Tibial nerve (tissue), 4 donors: ENCODE measurements at regions not wholly inside any gene's neighbourhood (a gene's known extent, or its start where the extent isn't known, plus 50 kb on each side); places are given as distances from the start of the nearest gene placed in this dataset.

Experiments
- DNase-seq, 2 donors: peaks; one replicate each; pipeline ENCODE4 v3.0.0-alpha.2; 2019; ENCODE audit warnings: low spot score in 2 of 2
- H3K27ac ChIP-seq, 4 donors: fragments of 200-600 bp; sonication (generic) in 3 of 4; one replicate each; pipeline ENCODE4 v1.5.1; 2017 to 2019; ENCODE audit warnings: mild to moderate bottlenecking in 1 of 4
- H3K27me3 ChIP-seq, 2 donors: fragments of 200-600 bp; sonication (generic) in 1 of 2; one replicate each; pipeline versions ENCODE4 v1.5.1 to v1.6.0; 2017 to 2019
- H3K36me3 ChIP-seq, 3 donors: fragments of 200-600 bp; sonication (generic); one replicate each; pipeline ENCODE4 v1.5.1; 2018 to 2019
- H3K4me1 ChIP-seq, 4 donors: fragments of 200-600 bp; sonication (generic) in 3 of 4; one replicate each; pipeline ENCODE4 v1.5.1; 2017 to 2019
- H3K4me3 ChIP-seq, 4 donors: fragments of 200-600 bp; sonication (generic) in 3 of 4; one replicate each; pipeline ENCODE4 v1.5.1; 2017 to 2019; ENCODE audit warnings: mild to moderate bottlenecking in 1 of 4, moderate library complexity in 1 of 4
- H3K9me3 ChIP-seq, 4 donors: fragments of 200-600 bp; sonication (generic) in 3 of 4; one replicate each; pipeline ENCODE4 v1.5.1; 2017 to 2019
- EP300 ChIP-seq, 2 donors: sonication (generic); formaldehyde crosslinking; IDR thresholded peaks; one replicate each; pipeline ENCODE4 v1.6.1; 2017; ENCODE audit warnings: antibody characterized with exemption in 2 of 2, mild to moderate bottlenecking in 1 of 2
- POLR2A ChIP-seq, 2 donors: fragments of 450-650 bp; IDR thresholded peaks; one replicate each; pipeline ENCODE4 v1.6.1; 2017; ENCODE audit warnings: antibody characterized with exemption in 2 of 2, mild to moderate bottlenecking in 2 of 2, moderate library complexity in 2 of 2
- WGBS, 2 donors: methylation state at CpG; one replicate each; pipeline ENCODE4 v1.1.5; 2018; 5-methylcytosine and 5-hydroxymethylcytosine counted together
- TF ChIP-seq, protein P1 (sequence below), 5 experiments: fragments of 200-600 bp in 3 of 5; fragments of 450-650 bp in 2 of 5; sonication (generic) in 3 of 5; IDR thresholded peaks; one replicate each; pipeline ENCODE4 v1.5.1; 2016 to 2019; ENCODE audit warnings: antibody characterized with exemption in 5 of 5, mild to moderate bottlenecking in 3 of 5, moderate library complexity in 2 of 5

DNA sequence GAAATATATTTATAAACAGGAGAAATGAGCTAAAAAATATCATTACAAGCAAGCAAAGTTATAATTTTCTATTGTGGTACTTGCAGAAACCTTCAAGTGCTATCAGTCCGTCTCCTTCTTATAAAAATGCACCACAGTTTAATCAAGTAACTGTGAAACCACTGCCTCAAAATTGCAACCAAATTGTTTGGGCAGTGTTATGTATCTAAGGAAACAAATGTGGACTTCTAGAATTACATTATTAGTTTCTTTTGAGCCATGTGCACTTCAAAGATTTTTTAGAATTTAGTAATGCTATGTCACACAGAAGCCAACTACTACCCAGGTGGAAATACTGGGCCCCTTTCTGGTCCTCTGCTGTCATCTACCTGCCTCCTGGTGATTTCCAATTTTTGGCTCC is 495.6 kb downstream of the NYAP2 start:
- no peak for DNase-seq
- Histone ChIP-seq H3K4me1 (peaks cover 0 to 9% (median 0%) of the 10 kb centered on the region in 4 donors), H3K36me3 (no peaks in the 10 kb centered on the region), H3K27ac (no peak overlapping the region), H3K27me3 (no peaks in the 10 kb centered on the region), H3K4me3 (no peak overlapping the region), H3K9me3 (no peaks in the 10 kb centered on the region)
- TF ChIP-seq EP300 (IDR thresholded peaks at IDR 0.05) (no peak), POLR2A (IDR thresholded peaks at IDR 0.05) (no peak)
- TF ChIP-seq, protein P1, sequence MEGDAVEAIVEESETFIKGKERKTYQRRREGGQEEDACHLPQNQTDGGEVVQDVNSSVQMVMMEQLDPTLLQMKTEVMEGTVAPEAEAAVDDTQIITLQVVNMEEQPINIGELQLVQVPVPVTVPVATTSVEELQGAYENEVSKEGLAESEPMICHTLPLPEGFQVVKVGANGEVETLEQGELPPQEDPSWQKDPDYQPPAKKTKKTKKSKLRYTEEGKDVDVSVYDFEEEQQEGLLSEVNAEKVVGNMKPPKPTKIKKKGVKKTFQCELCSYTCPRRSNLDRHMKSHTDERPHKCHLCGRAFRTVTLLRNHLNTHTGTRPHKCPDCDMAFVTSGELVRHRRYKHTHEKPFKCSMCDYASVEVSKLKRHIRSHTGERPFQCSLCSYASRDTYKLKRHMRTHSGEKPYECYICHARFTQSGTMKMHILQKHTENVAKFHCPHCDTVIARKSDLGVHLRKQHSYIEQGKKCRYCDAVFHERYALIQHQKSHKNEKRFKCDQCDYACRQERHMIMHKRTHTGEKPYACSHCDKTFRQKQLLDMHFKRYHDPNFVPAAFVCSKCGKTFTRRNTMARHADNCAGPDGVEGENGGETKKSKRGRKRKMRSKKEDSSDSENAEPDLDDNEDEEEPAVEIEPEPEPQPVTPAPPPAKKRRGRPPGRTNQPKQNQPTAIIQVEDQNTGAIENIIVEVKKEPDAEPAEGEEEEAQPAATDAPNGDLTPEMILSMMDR (IDR thresholded peaks at IDR 0.05): no peak
- WGBS, 2 donors: 62 to 64% methylated on average over 1 of the region's 1 CpG

- Histone ChIP-seq H3K36me3 (no peaks in the 10 kb centered on the region), H3K4me3 (no peak overlapping the region), H3K9me3 (no peaks in the 10 kb centered on the region), H3K27me3 (no peaks in the 10 kb centered on the region), H3K4me1 (peaks cover 0 to 9% (median 0%) of the 10 kb centered on the region in 4 donors), H3K27ac (no peak overlapping the region)
- WGBS, 2 donors: 38 to 43% methylated on average over 4 of the region's 4 CpGs
- TF ChIP-seq, protein P1 (IDR thresholded peaks at IDR 0.05): no peak
- TF ChIP-seq POLR2A (IDR thresholded peaks at IDR 0.05): no peak
- no peak for TF ChIP-seq EP300 (IDR thresholded peaks at IDR 0.05)
- DNase-seq: no peak
Measured at GRCh38 chr2:225894236-225894980, 494.9 kb downstream of the NYAP2 start.

DNA sequence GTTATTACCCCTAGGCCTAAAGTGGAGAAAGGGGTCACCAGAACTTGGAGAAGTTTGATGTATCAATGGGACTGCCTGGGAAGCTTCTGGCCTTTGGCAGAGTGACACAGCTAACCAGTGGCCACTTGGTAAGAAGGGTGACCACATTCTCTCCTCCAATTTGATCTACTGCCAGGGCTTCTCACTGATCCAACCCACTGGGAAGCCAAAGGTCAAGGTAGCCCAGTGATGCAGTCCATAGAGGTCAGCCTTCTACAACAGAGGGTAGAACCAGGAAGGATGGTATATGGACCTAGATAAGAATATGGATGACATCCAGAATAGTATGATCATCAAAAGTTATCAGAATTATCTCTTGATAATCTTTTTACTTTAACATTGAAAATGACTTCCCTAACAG is 493.6 kb downstream of the NYAP2 start:
- Histone ChIP-seq H3K27me3 (no peaks in the 10 kb centered on the region), H3K4me1 (peaks cover 0 to 9% (median 0%) of the 10 kb centered on the region in 4 donors), H3K36me3 (no peaks in the 10 kb centered on the region), H3K4me3 (no peak overlapping the region), H3K9me3 (no peaks in the 10 kb centered on the region), H3K27ac (no peak overlapping the region)
- DNase-seq: no peak
- TF ChIP-seq EP300 (IDR thresholded peaks at IDR 0.05) (no peak), POLR2A (IDR thresholded peaks at IDR 0.05) (no peak)
- TF ChIP-seq, protein P1 (IDR thresholded peaks at IDR 0.05): no peak

DNA sequence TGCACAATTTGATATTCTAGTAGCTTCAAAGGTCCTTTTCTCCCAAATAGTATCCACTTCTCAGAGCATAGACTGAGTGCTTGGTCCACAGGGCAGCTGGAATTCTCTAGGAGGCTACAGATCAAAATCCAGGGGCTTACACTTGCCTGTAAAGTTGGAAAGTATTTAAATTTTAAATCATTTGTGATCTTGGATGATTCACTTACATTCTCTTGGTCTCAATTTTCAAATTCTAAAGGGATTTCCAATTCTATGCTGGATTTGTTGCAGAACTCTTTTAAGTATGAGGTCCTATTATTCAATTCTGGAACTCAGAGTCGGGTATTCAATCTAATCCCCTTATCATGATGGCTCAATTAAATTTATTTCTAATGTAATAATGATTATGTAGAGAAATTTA is 492.3 kb downstream of the NYAP2 start:
- no peak overlapping the region for H3K27ac ChIP-seq
- H3K4me3 ChIP-seq: no peak overlapping the region
- H3K9me3 ChIP-seq: no peaks in the 10 kb centered on the region
- TF ChIP-seq POLR2A (IDR thresholded peaks at IDR 0.05) (no peak), EP300 (IDR thresholded peaks at IDR 0.05) (no peak)
- TF ChIP-seq, protein P1 (IDR thresholded peaks at IDR 0.05): no peak
- H3K27me3 ChIP-seq: no peaks in the 10 kb centered on the region
- DNase-seq: no peak
- peaks cover 0 to 9% (median 0%) of the 10 kb centered on the region in 4 donors for H3K4me1 ChIP-seq
- 78 to 89% methylated on average over 1 of the region's 1 CpG for WGBS, 2 donors
- no peaks in the 10 kb centered on the region for H3K36me3 ChIP-seq

- Histone ChIP-seq H3K36me3 (no peaks in the 10 kb centered on the region), H3K27ac (no peak overlapping the region), H3K4me1 (peaks cover 0 to 9% (median 0%) of the 10 kb centered on the region in 4 donors), H3K4me3 (no peak overlapping the region), H3K9me3 (no peaks in the 10 kb centered on the region), H3K27me3 (no peaks in the 10 kb centered on the region)
- no peak for DNase-seq
- 96 to 98% methylated on average over 2 of the region's 2 CpGs for WGBS, 2 donors
- TF ChIP-seq POLR2A (IDR thresholded peaks at IDR 0.05) (no peak), EP300 (IDR thresholded peaks at IDR 0.05) (no peak)
Measured at GRCh38 chr2:225891013-225891412, 491.5 kb downstream of the NYAP2 start.
